ENCODE measurements at regions not wholly inside any gene's neighbourhood (a gene's known extent, or its start where the extent isn't known, plus 50 kb on each side); places are given as distances from the start of the nearest gene placed in this dataset.

- H4K20me1 ChIP-seq (replicated peaks; ENCODE audit: control insufficient read depth, extremely low read depth, insufficient read depth, low read length), result no peaks in the 10 kb centered on the region
- H3K9me3 ChIP-seq (replicated peaks; ENCODE audit: control insufficient read depth, insufficient read depth, low read length), result no peaks in the 10 kb centered on the region
- ChIA-PET CTCF (no interaction called here), POLR2A (no interaction called here)
- no peak overlapping the region for H3K9ac ChIP-seq (replicated peaks; ENCODE audit: extremely low read depth, insufficient read depth, low read length)
- H2AFZ ChIP-seq (ENCODE audit: low read depth, low read length), result no peak overlapping the region
- no peak for TF ChIP-seq MAX (IDR thresholded peaks at IDR 0.05; ENCODE audit: insufficient read depth, insufficient read length)
- TF ChIP-seq MYC (IDR thresholded peaks at IDR 0.05; ENCODE audit: low read depth, low read length), result no peak
- DNase-seq (ENCODE audit: low read depth, low spot score), result no peak
- no TSS peak for BruUV-seq (replicated peaks)
- H3K4me2 ChIP-seq (ENCODE audit: insufficient read depth, low read length), result no peak overlapping the region
- H3K27me3 ChIP-seq (ENCODE audit: control insufficient read depth in 2 of 2, insufficient read depth in 2 of 2, low read length in 2 of 2), result no peaks in the 10 kb centered on the region
- no peak for FAIRE-seq
- intact Hi-C loops (cut with micrococcal nuclease) (no loop called here), dilution Hi-C loops (cut with MboI; ENCODE audit: extremely low pct_ligation_motif_present, low sequenced_read_pairs) (no loop called here)
- no peak overlapping the region for H3K27ac ChIP-seq (ENCODE audit: insufficient read depth, low read depth, low read length)
- H3K4me1 ChIP-seq (ENCODE audit: control insufficient read depth, extremely low read depth, insufficient read depth, low read length), result no peaks in the 10 kb centered on the region
- H3K9me1 ChIP-seq (replicated peaks; ENCODE audit: control insufficient read depth, extremely low read depth, insufficient read depth, low read length), result no peaks in the 10 kb centered on the region
- H3K36me3 ChIP-seq (ENCODE audit: control insufficient read depth in 2 of 2, extremely low read depth in 1 of 2, insufficient read depth in 2 of 2, low read length in 2 of 2), result no peaks in the 10 kb centered on the region
- H3K4me3 ChIP-seq (replicated peaks in 1 of 3; ENCODE audit: insufficient read depth in 1 of 3, low read depth in 1 of 3, low read length in 3 of 3), result no peak overlapping the region
- no peaks in the 10 kb centered on the region for H3K79me2 ChIP-seq (ENCODE audit: control insufficient read depth, insufficient read depth, low read length)
Observed at GRCh38 chr4:43423276-43423675, 530.8 kb downstream of the GRXCR1 start.

- no peaks in the 10 kb centered on the region for H3K9me1 ChIP-seq (replicated peaks; ENCODE audit: control insufficient read depth, extremely low read depth, insufficient read depth, low read length)
- TF ChIP-seq GATA2 (IDR thresholded peaks at IDR 0.05; ENCODE audit: insufficient read depth, insufficient read length, low read depth, low read length) (no peak), CTCF (IDR thresholded peaks at IDR 0.05; ENCODE audit: extremely low read depth in 1 of 2, insufficient read depth in 1 of 2, low read depth in 1 of 2, low read length in 2 of 2) (no peak), POLR2AphosphoS5 (IDR thresholded peaks at IDR 0.05; ENCODE audit: insufficient read depth, low read depth, low read length) (no peak), POLR2A (IDR thresholded peaks at IDR 0.05; ENCODE audit: low read depth, low read length) (no peak), JUN (IDR thresholded peaks at IDR 0.05; ENCODE audit: borderline replicate concordance, insufficient read depth, insufficient read length, low read depth) (no peak), FOS (IDR thresholded peaks at IDR 0.05; ENCODE audit: borderline replicate concordance, insufficient read depth, low read length) (no peak), MYC (IDR thresholded peaks at IDR 0.05; ENCODE audit: low read depth, low read length) (no peak)
- H2AFZ ChIP-seq (ENCODE audit: low read depth, low read length), result no peak overlapping the region
- no peaks in the 10 kb centered on the region for H4K20me1 ChIP-seq (replicated peaks; ENCODE audit: control insufficient read depth, extremely low read depth, insufficient read depth, low read length)
- intact Hi-C loops (cut with micrococcal nuclease) (no loop called here), dilution Hi-C loops (cut with MboI; ENCODE audit: extremely low pct_ligation_motif_present, low sequenced_read_pairs) (no loop called here)
- no peak overlapping the region for H3K9ac ChIP-seq (replicated peaks; ENCODE audit: extremely low read depth, insufficient read depth, low read length)
- H3K4me3 ChIP-seq (replicated peaks in 1 of 3; ENCODE audit: insufficient read depth in 1 of 3, low read depth in 1 of 3, low read length in 3 of 3), result no peak overlapping the region
- no peak for FAIRE-seq
- no peak overlapping the region for H3K27ac ChIP-seq (ENCODE audit: insufficient read depth, low read depth, low read length)
- H3K4me2 ChIP-seq (ENCODE audit: insufficient read depth, low read length), result no peak overlapping the region
- POLR2A ChIA-PET, result no interaction called here
- H3K27me3 ChIP-seq (ENCODE audit: control insufficient read depth in 2 of 2, insufficient read depth in 2 of 2, low read length in 2 of 2), result no peaks in the 10 kb centered on the region
- H3K4me1 ChIP-seq (ENCODE audit: control insufficient read depth, extremely low read depth, insufficient read depth, low read length), result no peaks in the 10 kb centered on the region
- CTCF ChIA-PET, result interaction anchor here (0.6 kb wide), 2 partner anchors 49 to 1108 kb away, joined by 3 to 4 read pairs; no protein-coding TSS in a partner anchor
- no peaks in the 10 kb centered on the region for H3K9me3 ChIP-seq (replicated peaks; ENCODE audit: control insufficient read depth, insufficient read depth, low read length)
- no TSS peak for BruUV-seq (replicated peaks)
- H3K36me3 ChIP-seq (ENCODE audit: control insufficient read depth in 2 of 2, extremely low read depth in 1 of 2, insufficient read depth in 2 of 2, low read length in 2 of 2), result no peaks in the 10 kb centered on the region
- no peaks in the 10 kb centered on the region for H3K79me2 ChIP-seq (ENCODE audit: control insufficient read depth, insufficient read depth, low read length)
- DNase-seq (ENCODE audit: low read depth, low spot score), result no peak
Observed at GRCh38 chr4:43425206-43425605, 532.7 kb downstream of the GRXCR1 start.
